HCT116 (cell line): ENCODE measurements at regions not wholly inside any gene's neighbourhood (a gene's known extent, or its start where the extent isn't known, plus 50 kb on each side); places are given as distances from the start of the nearest gene placed in this dataset.

Experiments used
- ATAC-seq: fragments of 200-7000 bp; cut with Tn5 transposase; 2 replicates; pipeline ENCODE4 v1.9.1; 2020; ENCODE audit warnings: mild to moderate bottlenecking, moderate library complexity
- BruUV-seq: library from RNA; stranded (reverse); fragments of 400-500 nt; replicated peaks from 2 replicates; lab custom pipeline; 2021; lab: Mats Ljungman, UMichigan
- CTCF ChIA-PET: fragments of 300-600 bp; sonication (Branson Sonifier 250); formaldehyde crosslinking; loops from one replicate; lab custom pipeline; 2021; ENCODE audit warnings: antibody characterized with exemption; lab: Charles Lee
- POLR2A ChIA-PET: fragments of 300-600, 350-600 bp; sonication (Branson Sonifier 250); formaldehyde crosslinking; loops from one replicate; lab custom pipeline; 2021; ENCODE audit warnings: antibody characterized with exemption; lab: Charles Lee
- RAD21 ChIA-PET, 2 experiments: fragments of 300-600 bp; sonication (Branson Sonifier 250); formaldehyde crosslinking; loops; one replicate each; lab custom pipeline; 2023; ENCODE audit warnings: low total read pairs in 2 of 2; ENCODE audit not compliant: uncharacterized antibody in 2 of 2, unreplicated experiment in 2 of 2, low non-redundant PET in 1 of 2; lab: Charles Lee
- DNase-seq: peaks from one replicate; pipeline ENCODE4 v3.0.0-alpha.2; 2010; ENCODE audit warnings: low read depth, low spot score
- H2AFZ ChIP-seq: fragments of 200-600 bp; shearing (Covaris generic), sonication (generic); 2 replicates; pipeline ENCODE4 v1.6.1; 2017; ENCODE audit warnings: low read depth, mixed run types, mixed read lengths, antibody characterized with exemption, low read length; ENCODE audit not compliant: poor library complexity, severe bottlenecking
- H3K27ac ChIP-seq: 2 replicates; pipeline ENCODE4 v1.5.1; 2012; ENCODE audit warnings: low read depth, low read length
- H3K27me3 ChIP-seq: fragments of 200-600 bp; sonication (generic); 2 replicates; pipeline ENCODE4 v1.6.1; 2016; ENCODE audit warnings: mixed run types, low read length, mixed read lengths; ENCODE audit not compliant: insufficient read depth
- H3K36me3 ChIP-seq, 2 experiments: fragments of 200-500 bp in 1 of 2; fragments of 200-600 bp in 1 of 2; sonication (Bioruptor generic) in 1 of 2; sonication (generic) in 1 of 2; 2 replicates each; pipeline versions ENCODE4 v1.5.1 to v1.6.1; 2014 to 2016; ENCODE audit warnings: low read length in 2 of 2, inconsistent platforms in 1 of 2, mixed read lengths in 1 of 2, mixed run types in 1 of 2; ENCODE audit not compliant: insufficient read depth in 2 of 2, control insufficient read depth in 1 of 2
- H3K4me1 ChIP-seq, 2 experiments: fragments of 200-600 bp in 1 of 2; sonication (generic) in 1 of 2; 2 replicates each; pipeline versions ENCODE4 v1.5.1 to v1.6.1; 2012 to 2017; ENCODE audit warnings: low read length in 2 of 2, inconsistent platforms in 1 of 2, mild to moderate bottlenecking in 1 of 2, mixed read lengths in 1 of 2, mixed run types in 1 of 2, moderate library complexity in 1 of 2; ENCODE audit not compliant: insufficient read depth in 2 of 2, control insufficient read depth in 1 of 2
- H3K4me2 ChIP-seq: fragments of 200-600 bp; sonication (generic); 2 replicates; pipeline ENCODE4 v1.6.1; 2017; ENCODE audit warnings: mixed run types, low read length, mixed read lengths
- H3K4me3 ChIP-seq, 2 experiments: fragments of 200-600 bp in 1 of 2; sonication (generic) in 1 of 2; replicated peaks in 1 of 2; 2 replicates each; pipeline ENCODE4 v1.5.1; 2011 to 2016; ENCODE audit warnings: low read length in 2 of 2, control low read depth in 1 of 2, low read depth in 1 of 2, mild to moderate bottlenecking in 1 of 2, mixed read lengths in 1 of 2, mixed run types in 1 of 2
- H3K79me2 ChIP-seq: fragments of 200-600 bp; sonication (generic); 2 replicates; pipeline ENCODE4 v1.6.1; 2017; ENCODE audit warnings: mild to moderate bottlenecking, mixed run types, low read length, moderate library complexity, mixed read lengths; ENCODE audit not compliant: insufficient read depth
- H3K9ac ChIP-seq: fragments of 200-600 bp; sonication (generic); 2 replicates; pipeline ENCODE4 v1.6.1; 2016; ENCODE audit warnings: low read length, mixed read lengths
- H3K9me2 ChIP-seq: fragments of 200-600 bp; sonication (generic), shearing (Covaris generic); 2 replicates; pipeline ENCODE4 v1.6.1; 2017; ENCODE audit warnings: mixed run types, mild to moderate bottlenecking, moderate library complexity; ENCODE audit not compliant: insufficient read depth
- H3K9me3 ChIP-seq, 2 experiments: fragments of 200-500 bp in 1 of 2; fragments of 200-600 bp in 1 of 2; sonication (Bioruptor generic) in 1 of 2; sonication (generic) in 1 of 2; 2 replicates each; pipeline ENCODE4 v1.6.1; 2014 to 2017; ENCODE audit warnings: low read length in 2 of 2, mixed read lengths in 2 of 2, inconsistent platforms in 1 of 2, low read depth in 1 of 2, mild to moderate bottlenecking in 1 of 2, mixed run types in 1 of 2, moderate library complexity in 1 of 2; ENCODE audit not compliant: control insufficient read depth in 1 of 2, insufficient read depth in 1 of 2
- H4K20me1 ChIP-seq: fragments of 200-600 bp; sonication (generic), shearing (Covaris generic); 2 replicates; pipeline ENCODE4 v1.6.1; 2017; ENCODE audit warnings: mixed run types, mild to moderate bottlenecking, moderate library complexity; ENCODE audit not compliant: insufficient read depth
- CBX3 ChIP-seq: IDR thresholded peaks from 2 replicates; pipeline ENCODE4 v1.6.1; 2012; ENCODE audit warnings: low read depth
- CTCF ChIP-seq, 3 experiments: fragments of 200-600 bp in 1 of 3; sonication (generic) in 1 of 3; IDR thresholded peaks in 2 of 3; conservative IDR thresholded peaks in 1 of 3; 2 replicates each; pipeline ENCODE4 v1.5.1; 2012 to 2017; ENCODE audit warnings: low read depth in 2 of 3, low read length in 2 of 3, antibody characterized with exemption in 1 of 3, borderline replicate concordance in 1 of 3, control low read depth in 1 of 3, mild to moderate bottlenecking in 1 of 3, mixed read lengths in 1 of 3, mixed run types in 1 of 3, moderate library complexity in 1 of 3; ENCODE audit not compliant: insufficient read depth in 1 of 3
- EGR1 ChIP-seq: IDR thresholded peaks from 2 replicates; pipeline ENCODE4 v1.6.1; 2012; ENCODE audit warnings: low read depth
- ELF1 ChIP-seq: IDR thresholded peaks from 2 replicates; pipeline ENCODE4 v1.6.1; 2012; ENCODE audit warnings: low read depth, borderline replicate concordance
- EZH2phosphoT487 ChIP-seq: fragments of 200-600 bp; IDR thresholded peaks from 2 replicates; pipeline ENCODE4 v1.6.1; 2018; ENCODE audit warnings: antibody characterized with exemption, borderline replicate concordance
- FOSL1 ChIP-seq: IDR thresholded peaks from 2 replicates; pipeline ENCODE4 v1.6.1; 2012; ENCODE audit warnings: low read depth
- RAD21 ChIP-seq: IDR thresholded peaks from 2 replicates; pipeline ENCODE4 v1.6.1; 2012; ENCODE audit warnings: low read depth, mild to moderate bottlenecking
- REST ChIP-seq: IDR thresholded peaks from 2 replicates; pipeline ENCODE4 v1.6.1; 2012; ENCODE audit warnings: low read depth
- YY1 ChIP-seq: IDR thresholded peaks from 2 replicates; pipeline ENCODE4 v1.6.1; 2011; ENCODE audit warnings: low read length, low read depth, moderate library complexity, mild to moderate bottlenecking; ENCODE audit not compliant: insufficient replicate concordance; ENCODE audit errors: extremely low read depth
- intact Hi-C: fragments of 100-400 bp; cut with micrococcal nuclease; formaldehyde crosslinking; loops from 2 replicates; pipeline ENCODE4 v1.10.0; 2022

- H3K9me2 ChIP-seq = no peaks in the 10 kb centered on the region
- POLR2A ChIA-PET = interaction anchor here (0.8 kb wide), 1 partner anchor 1478 kb away, joined by 3 read pairs; no protein-coding TSS in a partner anchor
- no peak overlapping the region for H2AFZ ChIP-seq
- H3K9me3 ChIP-seq = no peaks in the 10 kb centered on the region
- H3K36me3 ChIP-seq = no peaks in the 10 kb centered on the region
- no peaks in the 10 kb centered on the region for H4K20me1 ChIP-seq
- ATAC-seq (no peak), DNase-seq (no peak)
- H3K27ac ChIP-seq = no peak overlapping the region
- RAD21 ChIA-PET = no interaction called here
- H3K79me2 ChIP-seq = no peaks in the 10 kb centered on the region
- CTCF ChIA-PET = no interaction called here
- H3K9ac ChIP-seq = no peak overlapping the region
- H3K4me1 ChIP-seq = no peaks in the 10 kb centered on the region
- H3K4me3 ChIP-seq = no peak overlapping the region
- TF ChIP-seq CTCF (IDR thresholded peaks at IDR 0.05 in 2 of 3, conservative IDR thresholded peaks at IDR 0.05 in 1 of 3; ENCODE audit: borderline replicate concordance in 1 of 3, insufficient read depth in 1 of 3, low read depth in 2 of 3, low read length in 2 of 3) (no peak), ELF1 (no peak), CBX3 (no peak), YY1 (no peak), RAD21 (no peak), FOSL1 (no peak), EZH2phosphoT487 (no peak), EGR1 (no peak), REST (no peak)
- H3K4me2 ChIP-seq = no peak overlapping the region
- intact Hi-C loops = no loop called here
- no TSS peak for BruUV-seq
- H3K27me3 ChIP-seq = no peaks in the 10 kb centered on the region
These were observed 393.7 kb upstream of the GRM7 start for GRCh38 chr3:6467186-6467585.
